HFFc6 (cell line): ENCODE measurements at regions not wholly inside any gene's neighbourhood (a gene's known extent, or its start where the extent isn't known, plus 50 kb on each side); places are given as distances from the start of the nearest gene placed in this dataset.

Experiments
- DNase-seq: peaks from one replicate; pipeline ENCODE4 v3.0.0-alpha.2; 2018
- H3K27ac Mint-ChIP-seq: 2 replicates; pipeline ENCODE4 v1.8.0; 2020; ENCODE audit warnings: mild to moderate bottlenecking, mixed read lengths
- H3K27me3 Mint-ChIP-seq: 2 replicates; pipeline ENCODE4 v1.8.0; 2021; ENCODE audit warnings: mild to moderate bottlenecking, moderate library complexity, mixed read lengths; ENCODE audit not compliant: insufficient read depth
- H3K36me3 Mint-ChIP-seq: 2 replicates; pipeline ENCODE4 v1.8.0; 2021; ENCODE audit warnings: low read depth, mixed read lengths
- H3K4me1 Mint-ChIP-seq: 2 replicates; pipeline ENCODE4 v1.8.0; 2020; ENCODE audit warnings: low read depth, mixed read lengths
- H3K4me3 Mint-ChIP-seq: 2 replicates; pipeline ENCODE4 v1.8.0; 2020; ENCODE audit warnings: mild to moderate bottlenecking, moderate library complexity, mixed read lengths
- H3K9me3 Mint-ChIP-seq: 2 replicates; pipeline ENCODE4 v1.8.0; 2020; ENCODE audit warnings: mild to moderate bottlenecking, mixed read lengths
- TF ChIP-seq, protein P1 (sequence below): fragments of 200-600 bp; sonication (generic); IDR thresholded peaks from 2 replicates; pipeline ENCODE4 v1.5.0; 2021; ENCODE audit warnings: antibody characterized with exemption, mild to moderate bottlenecking

DNA sequence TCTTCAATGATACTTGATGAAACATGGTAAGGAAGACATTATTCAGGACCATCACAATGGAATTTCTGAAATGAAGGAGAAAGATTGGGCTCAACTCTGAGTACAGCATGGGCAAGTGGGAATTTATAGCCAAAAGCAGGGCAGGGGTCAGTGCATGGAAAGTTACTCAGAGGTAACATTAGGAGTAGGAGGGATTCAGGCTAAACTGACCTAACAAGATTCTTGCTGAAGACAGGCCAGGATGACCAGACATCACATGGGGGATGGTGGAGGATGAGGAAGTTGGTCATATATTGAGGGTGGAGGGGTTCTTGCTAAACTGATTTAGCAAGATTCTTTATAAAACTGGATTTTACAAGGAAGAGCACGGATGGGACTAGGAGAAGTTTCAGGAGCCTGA lies 489.8 kb downstream of the ADCYAP1 start:
- 0 out of 2 replicates have a peak, but pooled peaks cover 4% of the 10 kb centered on the region for H3K36me3 Mint-ChIP-seq
- H3K27ac Mint-ChIP-seq: no peak overlapping the region
- H3K27me3 Mint-ChIP-seq: no peaks in the 10 kb centered on the region
- no peak for DNase-seq
- H3K4me3 Mint-ChIP-seq: no peak overlapping the region
- no peaks in the 10 kb centered on the region for H3K4me1 Mint-ChIP-seq
- TF ChIP-seq, protein P1, sequence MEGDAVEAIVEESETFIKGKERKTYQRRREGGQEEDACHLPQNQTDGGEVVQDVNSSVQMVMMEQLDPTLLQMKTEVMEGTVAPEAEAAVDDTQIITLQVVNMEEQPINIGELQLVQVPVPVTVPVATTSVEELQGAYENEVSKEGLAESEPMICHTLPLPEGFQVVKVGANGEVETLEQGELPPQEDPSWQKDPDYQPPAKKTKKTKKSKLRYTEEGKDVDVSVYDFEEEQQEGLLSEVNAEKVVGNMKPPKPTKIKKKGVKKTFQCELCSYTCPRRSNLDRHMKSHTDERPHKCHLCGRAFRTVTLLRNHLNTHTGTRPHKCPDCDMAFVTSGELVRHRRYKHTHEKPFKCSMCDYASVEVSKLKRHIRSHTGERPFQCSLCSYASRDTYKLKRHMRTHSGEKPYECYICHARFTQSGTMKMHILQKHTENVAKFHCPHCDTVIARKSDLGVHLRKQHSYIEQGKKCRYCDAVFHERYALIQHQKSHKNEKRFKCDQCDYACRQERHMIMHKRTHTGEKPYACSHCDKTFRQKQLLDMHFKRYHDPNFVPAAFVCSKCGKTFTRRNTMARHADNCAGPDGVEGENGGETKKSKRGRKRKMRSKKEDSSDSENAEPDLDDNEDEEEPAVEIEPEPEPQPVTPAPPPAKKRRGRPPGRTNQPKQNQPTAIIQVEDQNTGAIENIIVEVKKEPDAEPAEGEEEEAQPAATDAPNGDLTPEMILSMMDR: no peak
- H3K9me3 Mint-ChIP-seq: peaks cover 50% of the 10 kb centered on the region

DNA sequence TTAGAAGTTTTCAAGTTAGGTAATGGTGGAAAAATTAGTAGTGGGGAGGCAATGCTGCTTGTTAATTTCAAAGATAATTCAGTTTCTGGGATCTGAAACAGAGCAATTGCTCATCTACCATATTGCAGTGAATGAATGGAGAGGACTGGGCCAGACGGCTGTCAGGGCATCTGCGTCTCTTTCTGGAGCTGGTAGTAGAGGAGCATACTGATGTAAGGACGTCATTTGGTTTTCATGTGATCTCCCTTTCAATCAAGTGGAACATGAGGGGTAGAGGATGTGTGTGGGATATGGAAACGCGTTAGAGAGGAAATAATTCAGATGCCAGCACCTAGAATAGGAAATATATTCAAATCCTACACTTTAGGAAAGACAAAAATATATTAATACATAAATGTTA lies 490.3 kb downstream of the ADCYAP1 start:
- no peaks in the 10 kb centered on the region for H3K4me1 Mint-ChIP-seq
- H3K4me3 Mint-ChIP-seq: no peak overlapping the region
- 0 out of 2 replicates have a peak, but pooled peaks cover 4% of the 10 kb centered on the region for H3K36me3 Mint-ChIP-seq
- no peak for DNase-seq
- H3K9me3 Mint-ChIP-seq: peaks cover 49% of the 10 kb centered on the region
- TF ChIP-seq, protein P1: no peak
- H3K27me3 Mint-ChIP-seq: no peaks in the 10 kb centered on the region
- H3K27ac Mint-ChIP-seq: no peak overlapping the region

DNA sequence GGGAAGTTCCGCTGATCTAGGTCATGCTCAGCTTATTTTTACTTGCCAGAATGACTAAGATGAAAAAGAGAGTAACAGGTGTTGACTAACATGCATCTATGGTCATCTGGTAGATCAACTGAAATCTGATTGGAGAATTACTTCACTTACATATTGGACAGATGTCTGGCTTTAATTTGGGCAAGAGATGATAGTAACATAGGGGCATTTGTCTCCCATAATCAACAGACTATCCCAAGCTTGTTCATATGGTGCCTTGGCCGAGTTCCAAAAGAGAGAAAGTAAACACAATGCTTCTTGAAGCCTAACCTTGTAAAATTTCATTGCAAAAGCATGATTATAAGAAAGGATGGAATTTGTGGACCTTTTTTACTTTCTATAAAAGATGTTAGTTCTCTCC lies 503.7 kb downstream of the ADCYAP1 start:
- TF ChIP-seq, protein P1: no peak
- Mint-ChIP-seq H3K4me1 (no peaks in the 10 kb centered on the region), H3K9me3 (peaks cover 41% of the 10 kb centered on the region), H3K27me3 (no peaks in the 10 kb centered on the region), H3K27ac (no peak overlapping the region), H3K4me3 (no peak overlapping the region), H3K36me3 (no peaks in the 10 kb centered on the region)
- no peak for DNase-seq

GRCh38 chr18:1412655-1413322 lies 508.1 kb downstream of the ADCYAP1 start:
- Mint-ChIP-seq H3K27ac (no peak overlapping the region), H3K4me1 (no peaks in the 10 kb centered on the region), H3K9me3 (peaks cover 31% of the 10 kb centered on the region), H3K4me3 (no peak overlapping the region), H3K27me3 (no peaks in the 10 kb centered on the region), H3K36me3 (no peaks in the 10 kb centered on the region)
- no peak for DNase-seq
- TF ChIP-seq, protein P1: no peak

GRCh38 chr18:1413323-1413675 lies 508.6 kb downstream of the ADCYAP1 start:
- peaks cover 29% of the 10 kb centered on the region for H3K9me3 Mint-ChIP-seq
- DNase-seq: no peak
- TF ChIP-seq, protein P1: no peak
- no peaks in the 10 kb centered on the region for H3K36me3 Mint-ChIP-seq
- H3K4me3 Mint-ChIP-seq: no peak overlapping the region
- H3K4me1 Mint-ChIP-seq: no peaks in the 10 kb centered on the region
- H3K27ac Mint-ChIP-seq: no peak overlapping the region
- no peaks in the 10 kb centered on the region for H3K27me3 Mint-ChIP-seq
